B cell (primary cell): ENCODE measurements at regions not wholly inside any gene's neighbourhood (a gene's known extent, or its start where the extent isn't known, plus 50 kb on each side); places are given as distances from the start of the nearest gene placed in this dataset.

Experiments
- ATAC-seq: fragments of 200-7000 bp; cut with Tn5 transposase; one replicate; pipeline ENCODE4 v1.10.0; 2021; ENCODE audit warnings: low read depth, mild to moderate bottlenecking, moderate number of reproducible peaks, moderate library complexity
- CTCF ChIA-PET: fragments of 350-600 bp; sonication (Branson Sonifier 250); formaldehyde crosslinking; loops from one replicate; lab custom pipeline; 2021; ENCODE audit warnings: antibody characterized with exemption, inconsistent platforms; lab: Charles Lee
- POLR2A ChIA-PET: fragments of 350-600 bp; sonication (Branson Sonifier 250); formaldehyde crosslinking; loops from one replicate; lab custom pipeline; 2021; ENCODE audit warnings: antibody characterized with exemption; lab: Charles Lee
- DNase-seq: peaks from one replicate; pipeline ENCODE4 v3.0.0; 2013
- H2AFZ ChIP-seq: 2 replicates; pipeline ENCODE4 v1.6.1; 2012; ENCODE audit warnings: mild to moderate bottlenecking, low read depth, low read length; ENCODE audit not compliant: insufficient read depth, poor library complexity, severe bottlenecking
- H3K27ac ChIP-seq, 2 donors: 1 replicate in 1 of 2; 2 replicates in 1 of 2; pipeline ENCODE4 v1.5.1; 2012 to 2013; ENCODE audit warnings: low read length in 2 of 2, mild to moderate bottlenecking in 2 of 2, moderate library complexity in 1 of 2
- H3K27me3 ChIP-seq, 4 experiments: fragments of 200-600 bp in 1 of 4; sonication (generic) in 1 of 4; replicated peaks in 1 of 4; 1 replicate in 2 of 4; 2 replicates in 2 of 4; pipeline versions ENCODE4 v1.6.1 to v1.7.0; 2013 to 2016; ENCODE audit warnings: low read length in 3 of 4, mild to moderate bottlenecking in 2 of 4, mixed read lengths in 1 of 4, moderate library complexity in 1 of 4; ENCODE audit not compliant: insufficient read depth in 4 of 4, control insufficient read depth in 3 of 4; ENCODE audit errors: control extremely low read depth in 1 of 4
- H3K36me3 ChIP-seq, 2 experiments: replicated peaks in 1 of 2; 1 replicate in 1 of 2; 2 replicates in 1 of 2; pipeline versions ENCODE4 v1.6.1 to v1.7.1; 2013; ENCODE audit warnings: low read length in 1 of 2; ENCODE audit not compliant: insufficient read depth in 2 of 2, control insufficient read depth in 1 of 2; ENCODE audit errors: control extremely low read depth in 1 of 2, extremely low read depth in 1 of 2
- H3K4me1 ChIP-seq, 2 donors: fragments of 200-600 bp in 1 of 2; sonication (generic) in 1 of 2; 1 replicate in 1 of 2; 2 replicates in 1 of 2; pipeline versions ENCODE4 v1.5.1 to v1.6.1; 2013 to 2017; ENCODE audit warnings: low read length in 2 of 2; ENCODE audit not compliant: control insufficient read depth in 2 of 2, insufficient read depth in 2 of 2
- H3K4me2 ChIP-seq: replicated peaks from 2 replicates; pipeline ENCODE3; 2012; ENCODE audit warnings: mild to moderate bottlenecking, low read depth, low read length; ENCODE audit not compliant: poor library complexity, severe bottlenecking
- H3K4me3 ChIP-seq, 5 experiments: fragments of 200-600 bp in 1 of 5; sonication (generic) in 1 of 5; 1 replicate in 3 of 5; 2 replicates in 2 of 5; pipeline versions ENCODE4 v1.5.1 to v1.7.0; 2011 to 2016; ENCODE audit warnings: low read length in 4 of 5, mild to moderate bottlenecking in 4 of 5, low read depth in 2 of 5, control low read depth in 1 of 5, moderate library complexity in 1 of 5; ENCODE audit not compliant: insufficient read depth in 1 of 5; ENCODE audit errors: control extremely low read depth in 1 of 5, extremely low read depth in 1 of 5
- H3K79me2 ChIP-seq: fragments of 200-600 bp; sonication (generic); one replicate; pipeline ENCODE4 v1.6.0; 2016; ENCODE audit warnings: low read length; ENCODE audit not compliant: control insufficient read depth, insufficient read depth
- H3K9ac ChIP-seq: fragments of 200-600 bp; sonication (generic); 2 replicates; pipeline ENCODE4 v1.6.1; 2017; ENCODE audit warnings: mild to moderate bottlenecking, low read length, moderate library complexity
- H3K9me3 ChIP-seq, 3 donors: one replicate each; pipeline versions ENCODE4 v1.6.1 to v1.7.1; 2013; ENCODE audit warnings: low read length in 2 of 3; ENCODE audit not compliant: control insufficient read depth in 2 of 3, insufficient read depth in 1 of 3; ENCODE audit errors: control extremely low read depth in 1 of 3
- H4K20me1 ChIP-seq: 2 replicates; pipeline ENCODE4 v1.6.0; 2012; ENCODE audit warnings: mild to moderate bottlenecking, low read length; ENCODE audit not compliant: insufficient read depth, control insufficient read depth, poor library complexity, severe bottlenecking
- H3K27ac Mint-ChIP-seq: one replicate; pipeline ENCODE4 v1.8.0; 2021; ENCODE audit warnings: mixed read lengths
- H3K27me3 Mint-ChIP-seq: one replicate; pipeline ENCODE4 v1.8.0; 2021; ENCODE audit warnings: mixed read lengths
- H3K4me1 Mint-ChIP-seq: one replicate; pipeline ENCODE4 v1.8.0; 2021; ENCODE audit warnings: mixed read lengths
- H3K4me3 Mint-ChIP-seq: one replicate; pipeline ENCODE4 v1.8.0; 2021; ENCODE audit warnings: mixed read lengths
- H3K9me3 Mint-ChIP-seq: one replicate; pipeline ENCODE4 v1.8.0; 2022; ENCODE audit warnings: mixed read lengths; ENCODE audit not compliant: insufficient read depth
- EZH2 ChIP-seq: IDR thresholded peaks from 2 replicates; pipeline ENCODE4 v1.6.1; 2012; ENCODE audit warnings: borderline replicate concordance, low read depth, mild to moderate bottlenecking, moderate library complexity, low read length; ENCODE audit not compliant: insufficient read depth, poor library complexity, severe bottlenecking
- whole genome bisulfite sequencing: methylation state at CpG from one replicate; pipeline ENCODE4 v1.1.5; 2013; ENCODE audit warnings: missing lambda C conversion rate; ENCODE audit not compliant: insufficient coverage; 5-methylcytosine and 5-hydroxymethylcytosine counted together
- intact Hi-C: fragments of 100-400 bp; cut with micrococcal nuclease; formaldehyde crosslinking; loops from one replicate; pipeline ENCODE4 v1.10.0; 2022
- TF ChIP-seq, protein P1 (sequence below): fragments of 200-600 bp; IDR thresholded peaks from one replicate; pipeline ENCODE4 v1.8.0; 2022; ENCODE audit warnings: antibody characterized with exemption, mild to moderate bottlenecking

DNA sequence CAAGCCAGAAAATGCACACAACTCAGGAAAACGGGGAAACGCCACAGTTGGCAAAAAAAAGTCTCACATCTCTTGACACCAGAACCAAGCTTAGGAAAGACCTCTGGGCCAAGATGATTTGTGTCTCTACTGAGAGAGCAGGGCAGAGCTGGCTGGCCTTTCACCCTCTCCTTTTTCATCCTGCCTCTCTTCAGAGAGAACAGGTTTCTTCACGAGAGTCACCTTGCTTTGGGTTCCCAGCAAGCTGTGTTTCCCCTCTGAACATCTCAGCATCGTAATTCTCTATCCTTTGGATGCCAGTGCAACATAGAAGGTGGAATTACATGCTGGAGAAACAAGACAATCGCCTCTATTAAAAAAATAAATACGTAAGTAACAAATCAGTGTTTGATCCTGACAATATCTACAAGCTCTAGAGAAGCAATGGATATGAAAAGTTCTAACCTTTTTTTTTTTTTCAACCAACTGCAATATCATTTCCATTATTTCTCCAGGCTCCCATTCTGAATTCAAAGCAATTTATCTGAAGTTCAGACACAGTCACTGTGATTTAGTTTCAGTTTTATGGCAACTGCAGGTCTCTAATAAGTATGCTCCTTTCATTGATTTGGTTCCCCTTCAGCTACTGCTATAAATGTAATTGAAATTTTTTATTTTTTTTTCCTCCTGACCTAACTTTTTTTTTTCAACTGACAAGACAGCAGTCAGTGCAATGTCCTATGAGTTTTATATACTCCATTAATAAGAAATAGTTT is 708.6 kb downstream of the DTWD2 start:
- H3K9me3 Mint-ChIP-seq = no peaks in the 10 kb centered on the region
- H3K4me1 Mint-ChIP-seq = no peaks in the 10 kb centered on the region
- CTCF ChIA-PET = no interaction called here
- no peaks in the 10 kb centered on the region for H3K36me3 ChIP-seq
- intact Hi-C loops = no loop called here
- H3K4me2 ChIP-seq = no peak overlapping the region
- H3K4me3 Mint-ChIP-seq = no peak overlapping the region
- 95% methylated on average over 2 of the region's 6 CpGs for WGBS
- no peak overlapping the region for H3K9ac ChIP-seq
- H3K79me2 ChIP-seq = no peaks in the 10 kb centered on the region
- H3K27me3 Mint-ChIP-seq = no peaks in the 10 kb centered on the region
- no peak overlapping the region for H3K27ac Mint-ChIP-seq
- TF ChIP-seq, protein P1, sequence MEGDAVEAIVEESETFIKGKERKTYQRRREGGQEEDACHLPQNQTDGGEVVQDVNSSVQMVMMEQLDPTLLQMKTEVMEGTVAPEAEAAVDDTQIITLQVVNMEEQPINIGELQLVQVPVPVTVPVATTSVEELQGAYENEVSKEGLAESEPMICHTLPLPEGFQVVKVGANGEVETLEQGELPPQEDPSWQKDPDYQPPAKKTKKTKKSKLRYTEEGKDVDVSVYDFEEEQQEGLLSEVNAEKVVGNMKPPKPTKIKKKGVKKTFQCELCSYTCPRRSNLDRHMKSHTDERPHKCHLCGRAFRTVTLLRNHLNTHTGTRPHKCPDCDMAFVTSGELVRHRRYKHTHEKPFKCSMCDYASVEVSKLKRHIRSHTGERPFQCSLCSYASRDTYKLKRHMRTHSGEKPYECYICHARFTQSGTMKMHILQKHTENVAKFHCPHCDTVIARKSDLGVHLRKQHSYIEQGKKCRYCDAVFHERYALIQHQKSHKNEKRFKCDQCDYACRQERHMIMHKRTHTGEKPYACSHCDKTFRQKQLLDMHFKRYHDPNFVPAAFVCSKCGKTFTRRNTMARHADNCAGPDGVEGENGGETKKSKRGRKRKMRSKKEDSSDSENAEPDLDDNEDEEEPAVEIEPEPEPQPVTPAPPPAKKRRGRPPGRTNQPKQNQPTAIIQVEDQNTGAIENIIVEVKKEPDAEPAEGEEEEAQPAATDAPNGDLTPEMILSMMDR = no peak
- TF ChIP-seq EZH2 = no peak
- H2AFZ ChIP-seq = no peak overlapping the region
- no peaks in the 10 kb centered on the region for H3K27me3 ChIP-seq
- DNase-seq (no peak), ATAC-seq (no peak)
- no peaks in the 10 kb centered on the region for H3K4me1 ChIP-seq
- POLR2A ChIA-PET = no interaction called here
- no peak overlapping the region for H3K4me3 ChIP-seq
- peaks cover 0 to 6% (median 0%) of the 10 kb centered on the region in 3 donors for H3K9me3 ChIP-seq
- no peak overlapping the region for H3K27ac ChIP-seq
- no peaks in the 10 kb centered on the region for H4K20me1 ChIP-seq

GRCh38 chr5:118270526-118270925 is 717.8 kb downstream of the DTWD2 start:
- H3K9ac ChIP-seq = no peak overlapping the region
- no peak overlapping the region for H3K4me2 ChIP-seq
- no peaks in the 10 kb centered on the region for H3K36me3 ChIP-seq
- 60% methylated on average over 1 of the region's 1 CpG for WGBS
- intact Hi-C loops = no loop called here
- ATAC-seq (no peak), DNase-seq (no peak)
- no peaks in the 10 kb centered on the region for H3K9me3 Mint-ChIP-seq
- H3K4me1 Mint-ChIP-seq = no peaks in the 10 kb centered on the region
- no peak overlapping the region for H3K4me3 Mint-ChIP-seq
- H3K27ac Mint-ChIP-seq = no peak overlapping the region
- CTCF ChIA-PET = no interaction called here
- H2AFZ ChIP-seq = no peak overlapping the region
- no peaks in the 10 kb centered on the region for H3K4me1 ChIP-seq
- no peak for TF ChIP-seq EZH2
- TF ChIP-seq, protein P1 = no peak
- no peaks in the 10 kb centered on the region for H3K27me3 Mint-ChIP-seq
- H4K20me1 ChIP-seq = no peaks in the 10 kb centered on the region
- H3K27ac ChIP-seq = no peak overlapping the region
- H3K4me3 ChIP-seq = no peak overlapping the region
- H3K27me3 ChIP-seq = no peaks in the 10 kb centered on the region
- POLR2A ChIA-PET = no interaction called here
- H3K9me3 ChIP-seq = no peaks in the 10 kb centered on the region
- no peaks in the 10 kb centered on the region for H3K79me2 ChIP-seq
